Medulla oblongata (tissue), 1 donor: ENCODE measurements at regions not wholly inside any gene's neighbourhood (a gene's known extent, or its start where the extent isn't known, plus 50 kb on each side); places are given as distances from the start of the nearest gene placed in this dataset.

Source experiments
- DNase-seq: peaks from one replicate; pipeline ENCODE4 v3.0.0-alpha.2; 2015; ENCODE audit errors: extremely low spot score

- DNase-seq, result peak; percentile 9
Observed at GRCh38 chr12:116456330-116457082, 102.7 kb upstream of the MAP1LC3B2 start.

- DNase-seq, result no peak
Observed at GRCh38 chr12:116458492-116458891, 100.7 kb upstream of the MAP1LC3B2 start.

DNA sequence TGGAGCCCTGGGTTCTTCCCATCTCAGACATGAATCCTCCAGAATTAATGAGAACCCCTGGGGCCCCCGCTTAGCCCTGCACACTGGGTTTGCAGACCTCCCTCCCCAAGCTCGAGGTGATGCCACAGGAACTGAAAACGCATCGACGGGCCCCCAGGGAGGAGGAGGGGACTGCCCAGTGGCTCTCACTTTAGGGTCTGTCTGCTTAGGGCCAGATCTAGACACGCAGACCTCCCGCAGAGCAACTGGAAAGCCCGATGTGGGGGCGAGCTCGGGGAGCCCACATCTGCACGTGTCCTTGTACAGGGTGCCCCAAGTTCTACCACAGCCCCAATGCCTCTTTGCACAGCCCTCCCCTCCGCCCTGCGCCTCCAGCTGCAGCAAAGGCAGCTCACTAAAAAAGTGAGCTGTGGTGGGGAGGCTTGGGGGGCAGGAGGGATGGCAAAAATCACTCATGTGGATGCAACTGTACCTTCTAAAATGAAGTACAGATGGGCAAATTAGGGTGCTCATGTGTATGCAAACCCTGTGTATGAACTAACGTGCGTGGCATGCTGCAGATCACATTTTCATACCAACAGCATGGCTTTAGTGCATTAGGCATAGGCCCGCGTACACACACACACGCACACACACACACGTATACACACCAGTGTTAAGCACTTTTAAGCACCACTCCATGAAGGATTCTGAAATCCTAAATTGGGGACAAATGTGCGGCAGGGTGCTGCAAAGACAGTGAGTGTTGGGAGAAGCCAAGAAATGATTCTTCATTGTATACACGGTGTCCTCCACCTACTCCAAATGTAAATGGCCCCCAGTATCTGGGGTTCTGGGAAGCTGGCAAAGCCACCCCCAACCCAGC lies 99.9 kb upstream of the MAP1LC3B2 start:
- no peak for DNase-seq

DNA sequence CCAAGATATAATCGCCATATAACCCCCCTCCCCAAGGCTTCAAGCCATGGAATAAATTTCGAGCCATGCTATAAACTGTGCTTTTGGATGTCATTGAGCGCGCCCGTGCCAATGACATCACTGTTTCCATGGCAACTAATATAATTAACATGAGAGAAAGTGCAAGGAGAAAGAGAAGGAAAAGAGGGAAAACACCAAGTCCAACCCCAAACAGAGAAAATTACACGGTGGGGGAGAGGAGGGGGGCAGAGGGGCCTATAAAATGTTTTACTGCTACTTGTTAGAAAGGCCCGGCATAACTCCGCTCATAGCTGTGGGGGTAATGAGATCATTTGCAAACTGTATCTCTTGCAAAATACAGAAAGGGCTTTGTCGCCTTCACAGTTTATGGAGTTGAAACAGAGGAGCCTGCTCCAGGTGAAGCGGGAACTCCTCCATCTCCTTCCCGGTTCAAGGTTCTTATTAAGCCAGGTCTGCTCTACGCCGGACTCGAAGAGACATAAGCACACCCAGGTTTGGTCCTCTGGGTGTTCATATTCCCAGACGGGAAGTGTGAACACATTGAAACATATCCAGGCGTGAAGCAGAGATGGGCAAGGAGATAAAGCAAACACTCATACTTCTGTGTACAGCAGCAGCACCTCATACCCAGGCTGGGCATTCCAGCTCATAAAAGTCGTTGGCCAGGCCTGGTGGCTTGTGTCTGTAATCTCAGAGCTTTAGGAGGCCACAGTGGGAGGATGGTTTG lies 99.1 kb upstream of the MAP1LC3B2 start:
- no peak for DNase-seq

- no peak for DNase-seq
Observed at GRCh38 chr12:116461060-116461459, 98.1 kb upstream of the MAP1LC3B2 start.

- DNase-seq, result no peak
Observed at GRCh38 chr12:116463366-116463765, 95.8 kb upstream of the MAP1LC3B2 start.

DNA sequence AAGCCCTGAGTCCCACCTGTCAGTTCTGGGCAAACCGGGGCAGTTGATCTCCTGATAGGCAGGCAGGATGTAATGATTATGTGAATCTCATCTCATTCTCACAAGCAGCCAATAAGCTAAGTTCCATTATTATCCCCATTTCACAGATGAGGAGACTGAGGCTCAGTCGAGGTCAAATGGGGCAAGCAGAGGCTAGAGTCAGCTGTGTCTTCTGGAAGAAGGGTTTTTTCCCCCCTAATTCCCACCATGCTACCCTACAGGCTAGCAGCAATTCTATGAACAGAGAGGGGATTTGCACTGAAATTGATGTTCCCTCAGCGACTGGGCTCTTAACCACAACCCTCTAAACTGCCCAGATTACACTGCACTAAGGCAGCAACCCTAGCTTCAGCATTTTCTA lies 93.8 kb upstream of the MAP1LC3B2 start:
- no peak for DNase-seq

GRCh38 chr12:116465856-116466255 lies 93.3 kb upstream of the MAP1LC3B2 start:
- no peak for DNase-seq

- no peak for DNase-seq
Observed at GRCh38 chr12:116466536-116466935, 92.6 kb upstream of the MAP1LC3B2 start.

DNA sequence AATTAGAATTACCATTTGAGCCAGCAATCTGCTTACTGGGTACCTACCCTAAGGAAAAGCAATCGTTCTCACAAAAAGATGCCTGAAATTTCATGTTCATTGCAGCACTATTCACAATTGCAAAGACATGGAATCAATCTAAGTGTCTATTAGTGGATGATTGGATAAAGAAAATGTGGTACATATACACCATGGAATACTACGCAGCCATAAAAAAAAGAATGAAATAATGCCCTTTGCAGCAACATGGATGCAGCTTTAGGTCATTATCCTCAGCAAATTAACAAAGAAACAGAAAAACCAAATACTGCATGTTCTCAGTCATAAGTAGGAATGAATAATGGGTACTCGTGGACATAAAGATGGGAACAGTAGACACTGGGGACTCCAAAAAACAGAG lies 89.8 kb upstream of the MAP1LC3B2 start:
- no peak for DNase-seq

DNA sequence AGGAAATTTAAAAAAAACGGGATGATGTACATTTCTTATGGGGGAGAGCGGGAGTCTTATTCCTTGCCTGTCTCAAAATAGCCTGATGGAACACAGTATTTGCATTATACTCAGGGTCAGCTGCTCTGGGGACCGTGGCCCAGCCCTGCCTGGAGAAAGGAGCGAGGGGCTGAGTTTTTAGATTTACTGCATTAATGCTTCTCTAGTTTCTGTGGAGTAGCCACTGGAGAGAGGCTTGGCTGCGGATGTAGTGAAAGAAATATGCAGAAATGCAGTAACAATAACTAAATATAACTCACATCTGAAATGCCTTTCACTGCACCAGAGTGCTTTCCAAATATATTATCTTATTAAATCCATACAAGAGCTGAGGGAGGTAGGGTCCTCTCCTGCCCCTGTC lies 87.6 kb upstream of the MAP1LC3B2 start:
- DNase-seq, result no peak

GRCh38 chr12:116472193-116472592 lies 87.0 kb upstream of the MAP1LC3B2 start:
- no peak for DNase-seq

DNA sequence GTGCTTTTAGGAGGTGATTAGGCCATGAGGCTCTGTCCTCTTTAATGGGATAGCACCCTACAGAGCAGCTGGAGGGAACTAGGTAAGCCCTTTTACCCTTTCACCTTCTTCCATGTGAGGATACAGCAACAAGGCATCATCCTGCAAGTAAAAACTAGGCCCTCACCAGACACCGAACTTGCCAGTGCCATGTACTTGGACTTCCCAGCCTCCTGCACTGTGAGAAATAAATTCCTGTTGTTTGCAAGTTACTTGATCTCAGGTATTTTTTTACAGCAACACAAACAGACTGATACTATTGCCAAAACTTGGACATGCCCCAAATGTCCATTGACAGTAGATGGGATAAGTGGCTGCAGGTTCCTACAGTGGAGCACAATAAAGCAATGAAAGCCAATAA lies 85.8 kb upstream of the MAP1LC3B2 start:
- DNase-seq, result no peak

GRCh38 chr12:116474331-116474730 lies 84.8 kb upstream of the MAP1LC3B2 start:
- no peak for DNase-seq

GRCh38 chr12:116474899-116475298 lies 84.3 kb upstream of the MAP1LC3B2 start:
- DNase-seq, result no peak

DNA sequence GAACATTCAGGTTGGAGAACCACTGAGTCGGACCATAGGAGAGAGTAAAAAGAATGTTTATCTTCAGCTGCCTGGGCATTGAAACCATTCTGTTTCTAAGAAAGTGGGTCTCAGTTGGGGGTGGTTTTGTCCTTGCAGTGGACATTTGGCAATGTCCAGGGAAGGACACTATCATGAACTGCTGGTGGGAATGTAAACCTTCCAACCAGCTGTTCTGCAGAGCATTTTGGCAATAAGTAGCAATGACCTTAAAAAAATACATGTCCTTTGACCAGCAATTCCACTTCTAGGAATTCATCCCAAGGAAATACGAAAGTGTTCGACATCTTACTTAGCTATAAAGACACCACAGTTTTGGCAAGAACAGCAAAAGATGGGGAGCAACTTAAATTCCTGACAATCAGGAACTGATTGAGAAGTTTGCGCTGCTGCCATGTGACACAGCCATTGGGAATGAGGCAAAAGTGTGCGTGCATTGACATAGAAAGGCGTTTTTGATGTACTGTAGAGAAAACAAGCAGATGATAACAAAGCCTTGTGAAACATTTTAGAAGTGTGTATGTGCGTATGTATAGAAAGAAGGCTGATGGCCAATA lies 82.9 kb upstream of the MAP1LC3B2 start:
- no peak for DNase-seq

DNA sequence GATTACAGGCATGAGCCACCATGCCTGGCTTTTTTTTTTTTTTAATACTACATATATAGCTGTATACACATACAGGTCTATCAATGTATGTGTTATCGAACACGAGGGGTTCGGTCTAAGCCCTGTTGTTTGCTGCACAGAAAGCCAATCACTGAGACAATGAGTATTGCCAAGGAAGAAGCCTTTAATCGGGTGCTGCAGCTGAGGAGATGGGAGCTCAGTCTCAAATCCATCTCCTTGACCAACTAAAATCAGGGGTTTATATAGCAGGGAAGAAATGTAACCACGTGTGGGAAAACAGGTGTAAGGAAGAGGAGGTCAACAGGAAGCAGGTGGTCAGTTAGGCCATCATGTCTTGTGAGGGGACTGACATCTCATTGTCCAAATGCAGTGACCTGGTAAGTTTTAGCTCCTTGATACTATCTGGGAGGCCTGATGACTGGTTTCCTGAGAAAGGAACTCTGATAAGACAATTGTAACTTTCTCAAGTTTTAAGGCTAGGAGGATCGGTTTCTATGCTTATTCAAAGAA lies 80.9 kb upstream of the MAP1LC3B2 start:
- DNase-seq, result no peak

DNA sequence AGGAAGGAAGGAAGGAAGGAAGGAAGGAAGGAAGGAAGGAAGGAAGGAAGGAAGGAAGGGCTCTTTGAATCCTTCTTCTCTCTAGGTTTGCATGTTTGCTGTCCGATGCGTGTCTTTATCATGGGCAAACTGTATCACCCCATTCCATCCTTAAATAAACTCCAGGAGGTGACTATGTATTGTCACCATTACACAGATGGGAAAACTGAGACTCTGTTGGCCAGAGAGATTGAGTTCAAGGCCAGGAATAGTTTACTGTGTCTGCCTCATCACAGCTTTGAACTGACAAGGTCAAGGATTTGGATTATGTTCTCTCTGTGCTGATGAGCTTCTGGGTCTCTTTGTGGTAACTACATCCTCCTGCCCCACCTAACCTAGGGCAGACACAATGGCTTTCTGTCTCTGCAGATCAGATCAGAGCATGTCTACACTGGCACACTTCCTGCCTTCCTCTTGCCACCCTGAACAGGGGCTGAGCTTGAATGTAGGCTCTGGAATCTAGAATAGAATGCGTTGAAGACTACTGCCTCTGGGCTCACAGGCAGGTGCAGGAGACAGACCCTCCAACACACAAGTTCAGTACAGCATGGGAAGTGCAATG lies 78.9 kb upstream of the MAP1LC3B2 start:
- DNase-seq, result no peak

DNA sequence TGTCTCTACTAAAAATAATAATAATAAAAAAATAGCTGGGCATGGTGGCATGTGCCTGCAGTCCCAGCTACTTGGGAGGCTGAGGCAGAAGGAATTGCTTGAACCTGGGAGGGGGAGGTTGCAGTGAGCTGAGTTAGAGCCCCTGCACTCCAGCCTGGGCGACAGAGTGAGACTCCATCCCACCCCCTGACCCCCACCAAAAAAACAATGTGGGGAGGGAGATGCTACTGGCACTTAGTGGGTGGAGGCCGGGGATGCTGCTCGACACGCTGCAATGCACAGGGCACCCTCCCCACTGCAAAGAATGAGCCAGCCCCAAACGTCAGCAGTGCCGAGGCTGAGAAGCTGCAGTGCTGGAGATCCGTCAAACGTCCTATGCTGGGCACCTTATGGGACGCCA lies 77.5 kb upstream of the MAP1LC3B2 start:
- no peak for DNase-seq

- no peak for DNase-seq
Observed at GRCh38 chr12:116482179-116482578, 77.0 kb upstream of the MAP1LC3B2 start.

GRCh38 chr12:116482859-116483258 lies 76.3 kb upstream of the MAP1LC3B2 start:
- DNase-seq, result no peak
